C4-2B (cell line): ENCODE measurements at regions not wholly inside any gene's neighbourhood (a gene's known extent, or its start where the extent isn't known, plus 50 kb on each side); places are given as distances from the start of the nearest gene placed in this dataset.

ENCODE experiments used
- H3K27ac ChIP-seq: fragments of 450-650 bp; 2 replicates; pipeline ENCODE4 v1.5.1; 2017
- CTCF ChIP-seq: fragments of 450-650 bp; conservative IDR thresholded peaks from 2 replicates; pipeline ENCODE4 v1.5.1; 2017; ENCODE audit warnings: mild to moderate bottlenecking
- ZFX ChIP-seq: fragments of 450-650 bp; IDR thresholded peaks from 2 replicates; pipeline ENCODE4 v1.6.1; 2017

GRCh38 chr12:116482179-116482578, 77.0 kb upstream of the MAP1LC3B2 start:
- TF ChIP-seq CTCF (no peak), ZFX (no peak)
- H3K27ac ChIP-seq, result no peak overlapping the region

- TF ChIP-seq ZFX, result no peak
- TF ChIP-seq CTCF, result no peak
- H3K27ac ChIP-seq, result no peak overlapping the region
Observed at GRCh38 chr12:116482859-116483258, 76.3 kb upstream of the MAP1LC3B2 start.

GRCh38 chr12:116483959-116484750, 75.0 kb upstream of the MAP1LC3B2 start:
- no peak overlapping the region for H3K27ac ChIP-seq
- TF ChIP-seq ZFX (no peak), CTCF (no peak)

GRCh38 chr12:116484807-116485206, 74.4 kb upstream of the MAP1LC3B2 start:
- no peak overlapping the region for H3K27ac ChIP-seq
- TF ChIP-seq CTCF, result no peak
- TF ChIP-seq ZFX, result no peak

- H3K27ac ChIP-seq, result no peak overlapping the region
- no peak for TF ChIP-seq CTCF
- no peak for TF ChIP-seq ZFX
Observed at GRCh38 chr12:116489116-116489515, 70.1 kb upstream of the MAP1LC3B2 start.

- H3K27ac ChIP-seq, result no peak overlapping the region
- TF ChIP-seq ZFX (no peak), CTCF (no peak)
Observed at GRCh38 chr12:116490471-116490870, 68.7 kb upstream of the MAP1LC3B2 start.

- no peak overlapping the region; the same call in 1 of the 2 replicates for H3K27ac ChIP-seq
- TF ChIP-seq CTCF (no peak), ZFX (no peak)
Observed at GRCh38 chr12:116492703-116493324, 66.4 kb upstream of the MAP1LC3B2 start.
